Lower leg skin (tissue), 3 donors: ENCODE measurements at regions not wholly inside any gene's neighbourhood (a gene's known extent, or its start where the extent isn't known, plus 50 kb on each side); places are given as distances from the start of the nearest gene placed in this dataset.
"Not testable (repeated sequence)": the region's sequence is repeated elsewhere in the genome, so short reads cannot be mapped to it uniquely, and the experiment has no call there.

Source experiments
- CTCF ChIP-seq, 3 donors: fragments of 450-650 bp; IDR thresholded peaks; one replicate each; pipeline ENCODE4 v1.5.1; 2016; ENCODE audit warnings: antibody characterized with exemption in 3 of 3, mild to moderate bottlenecking in 3 of 3, moderate library complexity in 2 of 3
- POLR2A ChIP-seq, 2 donors: fragments of 450-650 bp; IDR thresholded peaks; one replicate each; pipeline ENCODE4 v1.6.1; 2016 to 2017; ENCODE audit warnings: antibody characterized with exemption in 2 of 2, mild to moderate bottlenecking in 1 of 2, moderate library complexity in 1 of 2

GRCh38 chr6:76959177-76959576 lies 504.1 kb downstream of the HTR1B start:
- TF ChIP-seq CTCF, POLR2A (IDR thresholded peaks at IDR 0.05): not testable (repeated sequence)
